Heart left ventricle (tissue), 16 donors: ENCODE measurements at regions not wholly inside any gene's neighbourhood (a gene's known extent, or its start where the extent isn't known, plus 50 kb on each side); places are given as distances from the start of the nearest gene placed in this dataset.

ENCODE experiments used
- ATAC-seq, 4 donors: fragments of 200-7000 bp; cut with Tn5 transposase; one replicate each; pipeline ENCODE4 v1.9.1; 2020 to 2022; ENCODE audit warnings: moderate library complexity in 4 of 4, mild to moderate bottlenecking in 3 of 4, moderate number of reproducible peaks in 1 of 4
- DNase-seq, 5 donors: peaks; one replicate each; pipeline ENCODE4 v3.0.0-alpha.2; 2020
- H3K27ac ChIP-seq, 12 donors: fragments of 200-600 bp; sonication (generic) in 4 of 12; one replicate each; pipeline versions ENCODE4 v1.5.0 to v1.8.0; 2016 to 2022; ENCODE audit warnings: mild to moderate bottlenecking in 2 of 12
- H3K27me3 ChIP-seq, 9 donors: fragments of 200-600 bp; sonication (generic) in 2 of 9; one replicate each; pipeline versions ENCODE4 v1.5.1 to v1.8.0; 2016 to 2022; ENCODE audit warnings: mild to moderate bottlenecking in 3 of 9
- H3K36me3 ChIP-seq, 9 donors: fragments of 200-600 bp; sonication (generic) in 2 of 9; one replicate each; pipeline versions ENCODE4 v1.5.0 to v1.8.0; 2018 to 2022; ENCODE audit warnings: mild to moderate bottlenecking in 2 of 9
- H3K4me1 ChIP-seq, 12 donors: fragments of 200-600 bp; sonication (generic) in 4 of 12; one replicate each; pipeline versions ENCODE4 v1.5.0 to v1.8.0; 2016 to 2022; ENCODE audit warnings: mild to moderate bottlenecking in 3 of 12
- H3K4me3 ChIP-seq, 12 donors: fragments of 200-600 bp; sonication (generic) in 4 of 12; one replicate each; pipeline versions ENCODE4 v1.5.0 to v1.8.0; 2017 to 2022; ENCODE audit warnings: mild to moderate bottlenecking in 9 of 12, moderate library complexity in 4 of 12
- H3K9me3 ChIP-seq, 12 donors: fragments of 200-600 bp; sonication (generic) in 4 of 12; one replicate each; pipeline versions ENCODE4 v1.5.0 to v1.8.0; 2016 to 2022; ENCODE audit warnings: mild to moderate bottlenecking in 1 of 12
- CTCF ChIP-seq, 12 donors: fragments of 200-600 bp; sonication (generic) in 4 of 12; IDR thresholded peaks; one replicate each; pipeline versions ENCODE4 v1.5.0 to v1.8.0; 2018 to 2022; ENCODE audit warnings: antibody characterized with exemption in 12 of 12, mild to moderate bottlenecking in 5 of 12
- POLR2A ChIP-seq, 2 donors: fragments of 450-650 bp; IDR thresholded peaks; one replicate each; pipeline ENCODE4 v1.6.1; 2017; ENCODE audit warnings: antibody characterized with exemption in 2 of 2, mild to moderate bottlenecking in 2 of 2, moderate library complexity in 2 of 2
- WGBS, 4 donors: extraction: QIAGEN DNeasy Blood & Tissue Kit in 2 of 4; methylation state at CpG; one replicate each; pipeline versions ENCODE4 v1.1.5 to v1.1.7; 2013 to 2018; 5-methylcytosine and 5-hydroxymethylcytosine counted together
- intact Hi-C, 10 donors: fragments of 100-400 bp; cut with DNase I; formaldehyde crosslinking; loops; one replicate each; pipeline versions ENCODE4 v1.11.1 to v1.14.2; 2022
- donor health status: ischemic (EF 13 %, LVEDD 7.1; RV severe dilation, severe dysfunction).
- donor health status: healthy with polysubstance abuse.
- donor health status: DM: no; HTN: yes; CAD: no.
- donor health status: DM: no; HTN: no; CAD: no.
- donor health status: ischemic (EF 25% LVEDD 6.9; RV normal size, moderate dysfunction).
- donor health status: ischemic (EF 25% LVEDD 5.7; RV mildly dilated, moderate dysfunction).
- donor health status: healthy.
- donor health status: DM: yes; HTN: yes; CAD: no.
- donor health status: ischemic (EF 35%, LVEDD 5.7; RV mildly dilated, moderate dysfunction).
- donor health status: nonischemic (EF 11% LVEDD 7.7; RV severe dilation, severe dysfunction).
- donor health status: DM: yes; HTN: yes; CAD: no.
- donor health status: PGD.
- donor health status: ischemic (EF 29% LVEDD 5.4; RV normal size, mild dysfunction).
- donor health status: nonischemic (EF 23%, LVEDD 6.1; RV moderate dilation, normal function).

GRCh38 chr6:14393910-14394309, 276.3 kb downstream of the CD83 start:
- H3K36me3 ChIP-seq: no peaks in the 10 kb centered on the region
- ATAC-seq (no peak), DNase-seq (no peak)
- no peak overlapping the region for H3K27ac ChIP-seq
- no peak overlapping the region for H3K4me3 ChIP-seq
- TF ChIP-seq CTCF (IDR thresholded peaks at IDR 0.05) (no peak), POLR2A (IDR thresholded peaks at IDR 0.05) (no peak)
- intact Hi-C loops: no loop called here
- no peaks in the 10 kb centered on the region for H3K9me3 ChIP-seq
- H3K27me3 ChIP-seq: no peaks in the 10 kb centered on the region
- 77 to 92% (median 78%) methylated on average over 4 of the region's 4 CpGs for WGBS, 4 donors
- H3K4me1 ChIP-seq: no peaks in the 10 kb centered on the region

GRCh38 chr6:14396392-14396791, 278.8 kb downstream of the CD83 start:
- Histone ChIP-seq H3K27me3 (no peaks in the 10 kb centered on the region), H3K4me3 (no peak overlapping the region), H3K9me3 (no peaks in the 10 kb centered on the region), H3K36me3 (no peaks in the 10 kb centered on the region), H3K4me1 (peaks cover 0 to 5% (median 0%) of the 10 kb centered on the region in 12 donors), H3K27ac (no peak overlapping the region)
- TF ChIP-seq POLR2A (IDR thresholded peaks at IDR 0.05) (no peak), CTCF (IDR thresholded peaks at IDR 0.05) (no peak)
- ATAC-seq: no peak
- 91 to 98% (median 97%) methylated on average over 4 of the region's 4 CpGs for WGBS, 4 donors
- DNase-seq: no peak
- intact Hi-C loops: no loop called here

- no peak overlapping the region for H3K27ac ChIP-seq
- no peaks in the 10 kb centered on the region for H3K9me3 ChIP-seq
- TF ChIP-seq CTCF (IDR thresholded peaks at IDR 0.05) (peak in 3 of 12 donors; percentile 5 to 17 (median 16)), POLR2A (IDR thresholded peaks at IDR 0.05) (no peak)
- no peaks in the 10 kb centered on the region for H3K36me3 ChIP-seq
- peaks cover 0 to 5% (median 0%) of the 10 kb centered on the region in 12 donors for H3K4me1 ChIP-seq
- intact Hi-C loops: no loop called here
- H3K27me3 ChIP-seq: no peaks in the 10 kb centered on the region
- 49 to 59% (median 52%) methylated on average over 12 of the region's 12 CpGs for WGBS, 4 donors
- ATAC-seq: no peak
- H3K4me3 ChIP-seq: no peak overlapping the region
- DNase-seq: no peak
These were observed 279.4 kb downstream of the CD83 start for GRCh38 chr6:14396826-14397517.

- H3K27me3 ChIP-seq: no peaks in the 10 kb centered on the region
- H3K27ac ChIP-seq: no peak overlapping the region
- no peaks in the 10 kb centered on the region for H3K9me3 ChIP-seq
- intact Hi-C loops: no loop called here
- peaks cover 0 to 5% (median 0%) of the 10 kb centered on the region in 12 donors for H3K4me1 ChIP-seq
- ATAC-seq (no peak), DNase-seq (no peak)
- no peak overlapping the region for H3K4me3 ChIP-seq
- H3K36me3 ChIP-seq: no peaks in the 10 kb centered on the region
- no peak for TF ChIP-seq POLR2A (IDR thresholded peaks at IDR 0.05)
- TF ChIP-seq CTCF (IDR thresholded peaks at IDR 0.05): no peak
- WGBS, 4 donors: 83 to 89% (median 87%) methylated on average over 6 of the region's 6 CpGs
These were observed 279.9 kb downstream of the CD83 start for GRCh38 chr6:14397518-14397901.
